Neural cell (in vitro differentiated cells): ENCODE measurements at regions not wholly inside any gene's neighbourhood (a gene's known extent, or its start where the extent isn't known, plus 50 kb on each side); places are given as distances from the start of the nearest gene placed in this dataset.

ENCODE experiments used
- H2AFZ ChIP-seq: fragments of 200-600, 300-800 bp; sonication (generic), shearing (Covaris generic); 2 replicates; pipeline ENCODE4 v1.6.0; 2014; ENCODE audit warnings: low read depth, mild to moderate bottlenecking, antibody characterized with exemption, low read length, moderate library complexity
- H3F3A ChIP-seq: fragments of 200-600 bp; shearing (Covaris generic); 2 replicates; pipeline ENCODE4 v1.6.1; 2016; ENCODE audit warnings: mild to moderate bottlenecking, moderate library complexity, mixed read lengths, antibody characterized with exemption, low read length; ENCODE audit not compliant: insufficient read depth, poor library complexity, severe bottlenecking
- H3K27ac ChIP-seq: fragments of 200-600, 300-800 bp; sonication (generic), shearing (Covaris generic); 2 replicates; pipeline ENCODE4 v1.5.1; 2014; ENCODE audit warnings: mild to moderate bottlenecking, low read length, moderate library complexity
- H3K27me3 ChIP-seq: fragments of 300-800, 200-600 bp; sonication (generic), shearing (Covaris generic); 2 replicates; pipeline ENCODE4 v1.6.0; 2014; ENCODE audit warnings: mild to moderate bottlenecking, low read depth, low read length, moderate library complexity; ENCODE audit not compliant: insufficient read depth
- H3K36me3 ChIP-seq: fragments of 300-800, 200-600 bp; sonication (generic), shearing (Covaris generic); 2 replicates; pipeline ENCODE4 v1.5.1; 2014; ENCODE audit warnings: mild to moderate bottlenecking, antibody characterized with exemption, low read length, moderate library complexity; ENCODE audit not compliant: insufficient read depth
- H3K4me2 ChIP-seq: fragments of 300-800, 200-600 bp; sonication (generic), shearing (Covaris generic); 2 replicates; pipeline ENCODE4 v1.6.0; 2014; ENCODE audit warnings: mild to moderate bottlenecking, low read length
- H3K4me3 ChIP-seq: fragments of 300-800, 200-600 bp; sonication (generic), shearing (Covaris generic); 2 replicates; pipeline ENCODE4 v1.5.1; 2014; ENCODE audit warnings: mild to moderate bottlenecking, low read length, moderate library complexity
- H3K79me2 ChIP-seq: fragments of 200-600 bp; shearing (Covaris generic); replicated peaks from 2 replicates; pipeline ENCODE4 v1.6.0; 2014; ENCODE audit warnings: mild to moderate bottlenecking, low read length, moderate library complexity; ENCODE audit not compliant: insufficient read depth
- H3K9ac ChIP-seq: fragments of 300-800, 200-600 bp; sonication (generic), shearing (Covaris generic); 2 replicates; pipeline ENCODE4 v1.6.1; 2016; ENCODE audit warnings: mild to moderate bottlenecking, low read length, mixed read lengths
- H3K9me2 ChIP-seq: fragments of 200-600 bp; shearing (Covaris generic); 2 replicates; pipeline ENCODE4 v1.6.1; 2016; ENCODE audit warnings: mild to moderate bottlenecking, low read length, mixed read lengths; ENCODE audit not compliant: insufficient read depth
- H3K9me3 ChIP-seq: fragments of 200-600, 300-800 bp; sonication (generic), shearing (Covaris generic); 2 replicates; pipeline ENCODE4 v1.6.1; 2016; ENCODE audit warnings: mild to moderate bottlenecking, mixed run types, low read length, moderate library complexity, mixed read lengths
- H4K20me1 ChIP-seq: fragments of 200-600 bp; shearing (Covaris generic); 2 replicates; pipeline ENCODE4 v1.6.1; 2016; ENCODE audit warnings: mild to moderate bottlenecking, mixed run types; ENCODE audit not compliant: insufficient read depth
- CTCF ChIP-seq: fragments of 450-650 bp; IDR thresholded peaks from 2 replicates; pipeline ENCODE4 v1.5.1; 2014; ENCODE audit warnings: antibody characterized with exemption, mild to moderate bottlenecking, moderate library complexity; ENCODE audit not compliant: poor library complexity, severe bottlenecking
- EP300 ChIP-seq: fragments of 450-650 bp; conservative IDR thresholded peaks from 2 replicates; pipeline ENCODE4 v1.6.1; 2014; ENCODE audit warnings: antibody characterized with exemption, mild to moderate bottlenecking, moderate library complexity; ENCODE audit not compliant: poor library complexity, severe bottlenecking
- EZH2 ChIP-seq: fragments of 200-600, 300-800 bp; shearing (Covaris generic), sonication (generic); IDR thresholded peaks from 2 replicates; pipeline ENCODE4 v1.6.1; 2014; ENCODE audit warnings: antibody characterized with exemption, low read length, borderline replicate concordance, mild to moderate bottlenecking; ENCODE audit not compliant: insufficient read depth, poor library complexity, severe bottlenecking
- MXI1 ChIP-seq: fragments of 450-650 bp; conservative IDR thresholded peaks from 2 replicates; pipeline ENCODE4 v1.6.1; 2014; ENCODE audit warnings: antibody characterized with exemption, mild to moderate bottlenecking; ENCODE audit not compliant: poor library complexity, severe bottlenecking
- POLR2AphosphoS5 ChIP-seq: IDR thresholded peaks from 2 replicates; pipeline ENCODE4 v1.6.1; 2012
- RAD21 ChIP-seq: fragments of 450-650 bp; conservative IDR thresholded peaks from 2 replicates; pipeline ENCODE4 v1.6.1; 2014; ENCODE audit warnings: antibody characterized with exemption, mild to moderate bottlenecking, moderate library complexity
- SMC3 ChIP-seq: fragments of 450-650 bp; conservative IDR thresholded peaks from 2 replicates; pipeline ENCODE4 v1.6.1; 2014; ENCODE audit warnings: antibody characterized with exemption, mild to moderate bottlenecking, moderate library complexity; ENCODE audit not compliant: poor library complexity
- TAF1 ChIP-seq: IDR thresholded peaks from 2 replicates; pipeline ENCODE4 v1.6.1; 2012; ENCODE audit warnings: low read depth
- TF ChIP-seq, protein P1 (sequence below): IDR thresholded peaks from 2 replicates; pipeline ENCODE4 v1.6.1; 2012; ENCODE audit warnings: borderline replicate concordance

DNA sequence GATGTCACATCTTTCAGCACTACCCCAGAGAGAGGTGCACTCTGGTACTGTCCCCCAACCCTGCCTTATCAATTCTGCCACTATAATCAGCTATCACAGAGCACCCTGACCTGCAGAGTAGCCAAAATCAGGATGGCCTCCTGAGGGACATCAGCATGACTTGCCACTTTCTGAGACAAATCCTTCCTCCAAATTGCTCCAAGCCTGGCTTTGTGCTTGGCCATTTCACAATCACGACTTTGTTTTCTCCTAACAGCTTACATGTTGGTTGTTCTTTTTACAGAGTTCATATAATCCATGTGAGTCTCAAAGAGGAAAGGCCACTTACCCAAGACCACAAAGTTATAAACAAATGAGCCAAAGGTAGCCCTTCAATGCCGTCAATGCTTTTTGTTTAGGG lies 449.0 kb upstream of the CDH5 start:
- Histone ChIP-seq H3F3A (no peaks in the 10 kb centered on the region), H3K9ac (no peak overlapping the region), H3K27me3 (no peaks in the 10 kb centered on the region), H3K9me2 (no peaks in the 10 kb centered on the region), H3K4me2 (no peak overlapping the region), H3K36me3 (no peaks in the 10 kb centered on the region), H3K79me2 (no peaks in the 10 kb centered on the region), H3K9me3 (no peaks in the 10 kb centered on the region), H2AFZ (no peak overlapping the region), H3K27ac (no peak overlapping the region), H4K20me1 (no peaks in the 10 kb centered on the region), H3K4me3 (no peak overlapping the region)
- no peak for TF ChIP-seq EP300
- TF ChIP-seq, protein P1, sequence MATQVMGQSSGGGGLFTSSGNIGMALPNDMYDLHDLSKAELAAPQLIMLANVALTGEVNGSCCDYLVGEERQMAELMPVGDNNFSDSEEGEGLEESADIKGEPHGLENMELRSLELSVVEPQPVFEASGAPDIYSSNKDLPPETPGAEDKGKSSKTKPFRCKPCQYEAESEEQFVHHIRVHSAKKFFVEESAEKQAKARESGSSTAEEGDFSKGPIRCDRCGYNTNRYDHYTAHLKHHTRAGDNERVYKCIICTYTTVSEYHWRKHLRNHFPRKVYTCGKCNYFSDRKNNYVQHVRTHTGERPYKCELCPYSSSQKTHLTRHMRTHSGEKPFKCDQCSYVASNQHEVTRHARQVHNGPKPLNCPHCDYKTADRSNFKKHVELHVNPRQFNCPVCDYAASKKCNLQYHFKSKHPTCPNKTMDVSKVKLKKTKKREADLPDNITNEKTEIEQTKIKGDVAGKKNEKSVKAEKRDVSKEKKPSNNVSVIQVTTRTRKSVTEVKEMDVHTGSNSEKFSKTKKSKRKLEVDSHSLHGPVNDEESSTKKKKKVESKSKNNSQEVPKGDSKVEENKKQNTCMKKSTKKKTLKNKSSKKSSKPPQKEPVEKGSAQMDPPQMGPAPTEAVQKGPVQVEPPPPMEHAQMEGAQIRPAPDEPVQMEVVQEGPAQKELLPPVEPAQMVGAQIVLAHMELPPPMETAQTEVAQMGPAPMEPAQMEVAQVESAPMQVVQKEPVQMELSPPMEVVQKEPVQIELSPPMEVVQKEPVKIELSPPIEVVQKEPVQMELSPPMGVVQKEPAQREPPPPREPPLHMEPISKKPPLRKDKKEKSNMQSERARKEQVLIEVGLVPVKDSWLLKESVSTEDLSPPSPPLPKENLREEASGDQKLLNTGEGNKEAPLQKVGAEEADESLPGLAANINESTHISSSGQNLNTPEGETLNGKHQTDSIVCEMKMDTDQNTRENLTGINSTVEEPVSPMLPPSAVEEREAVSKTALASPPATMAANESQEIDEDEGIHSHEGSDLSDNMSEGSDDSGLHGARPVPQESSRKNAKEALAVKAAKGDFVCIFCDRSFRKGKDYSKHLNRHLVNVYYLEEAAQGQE, result no peak
- no peak for TF ChIP-seq MXI1
- no peak for TF ChIP-seq POLR2AphosphoS5
- no peak for TF ChIP-seq SMC3
- TF ChIP-seq TAF1, result no peak
- TF ChIP-seq EZH2, result no peak
- TF ChIP-seq RAD21, result no peak
- TF ChIP-seq CTCF, result no peak

- H3K27me3 ChIP-seq, result no peaks in the 10 kb centered on the region
- H4K20me1 ChIP-seq, result no peaks in the 10 kb centered on the region
- H3K4me3 ChIP-seq, result no peak overlapping the region
- TF ChIP-seq TAF1, result no peak
- TF ChIP-seq, protein P1, result no peak
- no peak for TF ChIP-seq CTCF
- TF ChIP-seq EZH2, result no peak
- TF ChIP-seq POLR2AphosphoS5, result no peak
- no peak for TF ChIP-seq EP300
- no peak for TF ChIP-seq SMC3
- TF ChIP-seq MXI1, result no peak
- no peak for TF ChIP-seq RAD21
- H3K36me3 ChIP-seq, result no peaks in the 10 kb centered on the region
- H3K9me3 ChIP-seq, result no peaks in the 10 kb centered on the region
- no peaks in the 10 kb centered on the region for H3K79me2 ChIP-seq
- H2AFZ ChIP-seq, result no peak overlapping the region
- H3F3A ChIP-seq, result no peaks in the 10 kb centered on the region
- no peak overlapping the region for H3K4me2 ChIP-seq
- no peaks in the 10 kb centered on the region for H3K9me2 ChIP-seq
- H3K27ac ChIP-seq, result no peak overlapping the region
- H3K9ac ChIP-seq, result no peak overlapping the region
Measured at GRCh38 chr16:65916995-65917394, 449.5 kb upstream of the CDH5 start.
